K562 (cell line): ENCODE measurements at regions not wholly inside any gene's neighbourhood (a gene's known extent, or its start where the extent isn't known, plus 50 kb on each side); places are given as distances from the start of the nearest gene placed in this dataset.

Source experiments
- EGR1 ChIP-seq: fragments of 450-650 bp; conservative IDR thresholded peaks from 2 replicates; pipeline ENCODE4 v1.6.1; 2017; ENCODE audit warnings: mild to moderate bottlenecking
- NCOA6 ChIP-seq: fragments of 450-650 bp; IDR thresholded peaks from 2 replicates; pipeline ENCODE4 v1.6.1; 2017; ENCODE audit warnings: mild to moderate bottlenecking
- ZBTB8A ChIP-seq: fragments of 450-650 bp; IDR thresholded peaks from 2 replicates; pipeline ENCODE4 v1.6.1; 2018; ENCODE audit warnings: mild to moderate bottlenecking, moderate library complexity; ENCODE audit not compliant: partially characterized antibody
- TF ChIP-seq, protein P1 (sequence below): fragments of 250-450 bp; sonication (Bioruptor Pico); IDR thresholded peaks from 2 replicates; pipeline ENCODE4 v1.4.0; 2020; ENCODE audit warnings: mild to moderate bottlenecking, moderate library complexity, borderline replicate concordance
- TF ChIP-seq, protein P2 (sequence below), 3 experiments: IDR thresholded peaks in 2 of 3; conservative IDR thresholded peaks in 1 of 3; 2 replicates each; pipeline ENCODE4 v1.5.1; 2011 to 2012; ENCODE audit warnings: low read length in 3 of 3, mild to moderate bottlenecking in 3 of 3, control low read depth in 2 of 3, improper control_type of control experiment in 1 of 3, inconsistent platforms in 1 of 3, low read depth in 1 of 3, mixed read lengths in 1 of 3, moderate library complexity in 1 of 3; ENCODE audit not compliant: insufficient read depth in 2 of 3
- TF ChIP-seq, protein P3 (sequence below): fragments of 250-450 bp; sonication (Bioruptor Pico); IDR thresholded peaks from 2 replicates; pipeline ENCODE4 v1.9.0; 2021; ENCODE audit warnings: mild to moderate bottlenecking, inconsistent platforms

DNA sequence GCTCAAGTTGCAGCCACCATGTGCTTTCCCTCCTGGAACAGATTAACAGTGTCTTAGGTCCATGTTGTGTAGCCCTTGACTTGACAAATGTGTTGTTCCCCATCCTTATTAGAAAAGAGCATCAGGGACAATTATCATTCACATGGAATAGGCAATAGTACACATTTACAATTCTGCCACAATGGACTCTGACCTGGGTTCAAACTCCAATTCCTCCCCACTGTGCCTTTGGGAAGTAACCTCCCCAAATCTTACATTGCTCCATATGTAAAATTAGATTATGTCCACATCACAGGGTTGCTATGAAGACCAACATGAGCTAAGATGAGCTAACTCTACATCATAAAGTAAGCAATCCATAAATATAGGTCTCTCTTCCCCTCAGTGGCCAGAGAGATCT is 193.8 kb downstream of the NRP2 start (continued):
- TF ChIP-seq, protein P1, sequence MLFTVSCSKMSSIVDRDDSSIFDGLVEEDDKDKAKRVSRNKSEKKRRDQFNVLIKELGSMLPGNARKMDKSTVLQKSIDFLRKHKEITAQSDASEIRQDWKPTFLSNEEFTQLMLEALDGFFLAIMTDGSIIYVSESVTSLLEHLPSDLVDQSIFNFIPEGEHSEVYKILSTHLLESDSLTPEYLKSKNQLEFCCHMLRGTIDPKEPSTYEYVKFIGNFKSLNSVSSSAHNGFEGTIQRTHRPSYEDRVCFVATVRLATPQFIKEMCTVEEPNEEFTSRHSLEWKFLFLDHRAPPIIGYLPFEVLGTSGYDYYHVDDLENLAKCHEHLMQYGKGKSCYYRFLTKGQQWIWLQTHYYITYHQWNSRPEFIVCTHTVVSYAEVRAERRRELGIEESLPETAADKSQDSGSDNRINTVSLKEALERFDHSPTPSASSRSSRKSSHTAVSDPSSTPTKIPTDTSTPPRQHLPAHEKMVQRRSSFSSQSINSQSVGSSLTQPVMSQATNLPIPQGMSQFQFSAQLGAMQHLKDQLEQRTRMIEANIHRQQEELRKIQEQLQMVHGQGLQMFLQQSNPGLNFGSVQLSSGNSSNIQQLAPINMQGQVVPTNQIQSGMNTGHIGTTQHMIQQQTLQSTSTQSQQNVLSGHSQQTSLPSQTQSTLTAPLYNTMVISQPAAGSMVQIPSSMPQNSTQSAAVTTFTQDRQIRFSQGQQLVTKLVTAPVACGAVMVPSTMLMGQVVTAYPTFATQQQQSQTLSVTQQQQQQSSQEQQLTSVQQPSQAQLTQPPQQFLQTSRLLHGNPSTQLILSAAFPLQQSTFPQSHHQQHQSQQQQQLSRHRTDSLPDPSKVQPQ (CRISPR knock-in tag) = no peak
- TF ChIP-seq EGR1 = no peak
- TF ChIP-seq NCOA6 = no peak
- TF ChIP-seq, protein P2, sequence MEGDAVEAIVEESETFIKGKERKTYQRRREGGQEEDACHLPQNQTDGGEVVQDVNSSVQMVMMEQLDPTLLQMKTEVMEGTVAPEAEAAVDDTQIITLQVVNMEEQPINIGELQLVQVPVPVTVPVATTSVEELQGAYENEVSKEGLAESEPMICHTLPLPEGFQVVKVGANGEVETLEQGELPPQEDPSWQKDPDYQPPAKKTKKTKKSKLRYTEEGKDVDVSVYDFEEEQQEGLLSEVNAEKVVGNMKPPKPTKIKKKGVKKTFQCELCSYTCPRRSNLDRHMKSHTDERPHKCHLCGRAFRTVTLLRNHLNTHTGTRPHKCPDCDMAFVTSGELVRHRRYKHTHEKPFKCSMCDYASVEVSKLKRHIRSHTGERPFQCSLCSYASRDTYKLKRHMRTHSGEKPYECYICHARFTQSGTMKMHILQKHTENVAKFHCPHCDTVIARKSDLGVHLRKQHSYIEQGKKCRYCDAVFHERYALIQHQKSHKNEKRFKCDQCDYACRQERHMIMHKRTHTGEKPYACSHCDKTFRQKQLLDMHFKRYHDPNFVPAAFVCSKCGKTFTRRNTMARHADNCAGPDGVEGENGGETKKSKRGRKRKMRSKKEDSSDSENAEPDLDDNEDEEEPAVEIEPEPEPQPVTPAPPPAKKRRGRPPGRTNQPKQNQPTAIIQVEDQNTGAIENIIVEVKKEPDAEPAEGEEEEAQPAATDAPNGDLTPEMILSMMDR (IDR thresholded peaks at IDR 0.05 in 2 of 3, conservative IDR thresholded peaks at IDR 0.05 in 1 of 3; ENCODE audit: insufficient read depth in 2 of 3, low read depth in 1 of 3, low read length in 3 of 3) = no peak
- no peak for TF ChIP-seq ZBTB8A
- TF ChIP-seq, protein P3, sequence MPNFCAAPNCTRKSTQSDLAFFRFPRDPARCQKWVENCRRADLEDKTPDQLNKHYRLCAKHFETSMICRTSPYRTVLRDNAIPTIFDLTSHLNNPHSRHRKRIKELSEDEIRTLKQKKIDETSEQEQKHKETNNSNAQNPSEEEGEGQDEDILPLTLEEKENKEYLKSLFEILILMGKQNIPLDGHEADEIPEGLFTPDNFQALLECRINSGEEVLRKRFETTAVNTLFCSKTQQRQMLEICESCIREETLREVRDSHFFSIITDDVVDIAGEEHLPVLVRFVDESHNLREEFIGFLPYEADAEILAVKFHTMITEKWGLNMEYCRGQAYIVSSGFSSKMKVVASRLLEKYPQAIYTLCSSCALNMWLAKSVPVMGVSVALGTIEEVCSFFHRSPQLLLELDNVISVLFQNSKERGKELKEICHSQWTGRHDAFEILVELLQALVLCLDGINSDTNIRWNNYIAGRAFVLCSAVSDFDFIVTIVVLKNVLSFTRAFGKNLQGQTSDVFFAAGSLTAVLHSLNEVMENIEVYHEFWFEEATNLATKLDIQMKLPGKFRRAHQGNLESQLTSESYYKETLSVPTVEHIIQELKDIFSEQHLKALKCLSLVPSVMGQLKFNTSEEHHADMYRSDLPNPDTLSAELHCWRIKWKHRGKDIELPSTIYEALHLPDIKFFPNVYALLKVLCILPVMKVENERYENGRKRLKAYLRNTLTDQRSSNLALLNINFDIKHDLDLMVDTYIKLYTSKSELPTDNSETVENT (CRISPR knock-in tag) = no peak
